Epidermal melanocyte (primary cell): ENCODE measurements at regions not wholly inside any gene's neighbourhood (a gene's known extent, or its start where the extent isn't known, plus 50 kb on each side); places are given as distances from the start of the nearest gene placed in this dataset.

ENCODE experiments used
- DNase-seq: peaks from one replicate; pipeline ENCODE4 v3.0.0; 2011; ENCODE audit warnings: low spot score; ENCODE audit not compliant: insufficient read length

DNA sequence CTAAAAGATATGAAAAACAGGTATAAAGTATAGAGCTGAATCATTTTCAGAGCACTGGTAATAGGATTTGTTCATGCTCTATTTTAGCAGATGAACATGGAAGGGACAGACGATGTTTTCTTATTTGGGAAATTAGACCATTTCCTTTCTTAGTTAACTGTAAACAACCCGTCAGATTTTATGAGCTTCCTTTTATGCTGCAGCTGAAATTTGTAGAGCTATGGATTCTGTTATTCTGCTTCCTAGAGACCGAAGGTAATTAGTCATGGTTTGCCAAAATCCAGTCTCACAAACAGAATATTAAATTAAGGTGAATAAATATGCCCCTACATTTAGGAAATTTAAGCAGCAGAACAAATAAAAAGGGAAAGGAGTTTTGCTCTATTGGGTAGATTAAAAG is 180.2 kb upstream of the SYT1 start:
- DNase-seq, result no peak

DNA sequence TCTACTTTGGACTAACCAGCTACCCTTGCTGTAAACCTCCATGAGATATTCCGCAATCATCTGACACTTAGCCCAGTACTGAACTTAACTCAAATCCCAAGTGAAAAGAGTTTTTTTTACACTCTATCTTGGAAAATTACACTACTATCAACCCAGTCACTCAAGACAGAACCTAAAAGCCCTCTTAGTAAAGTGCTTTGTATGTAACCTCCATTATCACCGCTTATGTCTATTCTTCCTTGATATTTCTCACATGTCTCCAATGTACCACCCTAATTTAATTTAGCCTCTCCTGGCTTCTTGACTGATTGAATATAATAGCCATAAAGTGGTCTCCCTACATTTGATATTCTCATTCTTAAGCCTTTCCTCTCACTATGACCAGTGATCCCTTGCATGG is 168.8 kb upstream of the SYT1 start:
- DNase-seq, result no peak

DNA sequence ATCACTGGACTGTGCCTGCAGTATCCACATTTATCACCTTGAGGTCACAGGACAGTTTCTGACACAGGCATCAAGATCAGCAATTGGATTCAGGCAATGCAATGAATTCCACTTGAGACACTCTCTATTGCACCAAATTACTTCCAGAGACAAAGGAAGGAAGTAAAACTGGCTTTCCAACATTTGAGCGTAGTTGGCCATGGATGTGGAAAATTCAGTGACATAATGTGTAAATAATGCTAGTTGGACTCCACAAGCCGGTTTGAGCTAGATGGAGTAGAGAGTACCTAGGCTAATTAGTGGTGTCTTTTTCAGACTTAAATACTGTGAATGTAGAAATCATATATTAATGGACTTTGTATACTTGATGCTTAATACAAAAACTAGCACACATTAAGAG is 168.3 kb upstream of the SYT1 start:
- DNase-seq, result no peak

DNA sequence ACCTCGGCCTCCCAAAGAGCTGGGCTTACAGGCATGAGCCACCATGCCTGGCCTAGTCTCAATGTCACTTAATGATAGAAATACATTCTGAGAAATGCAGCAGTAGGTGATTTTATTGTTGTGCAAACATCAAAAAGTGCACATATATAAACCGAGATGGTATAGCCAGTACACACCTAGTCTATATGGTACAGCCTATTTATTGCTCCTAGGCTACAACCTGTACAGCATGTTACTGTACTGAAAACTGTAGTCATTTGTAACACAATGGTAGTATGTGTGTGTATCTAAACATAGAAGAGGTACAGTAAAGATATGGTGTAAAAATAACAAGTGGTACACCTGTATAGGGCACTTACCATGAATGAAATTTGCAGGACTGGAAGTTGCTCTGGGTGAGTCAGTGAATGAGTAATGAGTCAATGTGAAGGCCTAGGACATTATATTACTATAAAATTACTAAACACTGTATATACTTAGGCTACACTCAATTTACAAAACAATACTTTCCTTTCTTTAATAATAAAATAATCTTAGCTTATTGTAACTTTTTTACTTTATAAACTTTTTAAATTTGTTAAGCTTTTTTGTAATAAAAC is 166.7 kb upstream of the SYT1 start:
- DNase-seq, result no peak

DNA sequence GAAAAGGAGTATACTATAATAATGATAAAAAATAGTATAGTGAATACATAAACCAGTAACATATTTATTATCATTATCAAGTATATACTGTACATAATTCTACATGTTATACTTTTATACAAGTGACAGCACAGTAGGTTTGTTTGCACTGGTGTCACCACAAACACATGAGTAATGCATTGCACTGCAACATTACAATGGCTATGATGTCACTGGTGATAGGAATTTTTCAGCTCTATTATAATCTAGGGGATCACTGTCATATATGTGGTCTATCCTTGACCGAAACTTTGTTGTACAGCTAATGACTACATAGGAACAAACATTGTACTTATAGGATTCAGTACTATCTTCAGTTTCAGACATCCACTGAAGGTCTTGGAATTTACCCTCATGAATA is 165.8 kb upstream of the SYT1 start:
- DNase-seq, result no peak

DNA sequence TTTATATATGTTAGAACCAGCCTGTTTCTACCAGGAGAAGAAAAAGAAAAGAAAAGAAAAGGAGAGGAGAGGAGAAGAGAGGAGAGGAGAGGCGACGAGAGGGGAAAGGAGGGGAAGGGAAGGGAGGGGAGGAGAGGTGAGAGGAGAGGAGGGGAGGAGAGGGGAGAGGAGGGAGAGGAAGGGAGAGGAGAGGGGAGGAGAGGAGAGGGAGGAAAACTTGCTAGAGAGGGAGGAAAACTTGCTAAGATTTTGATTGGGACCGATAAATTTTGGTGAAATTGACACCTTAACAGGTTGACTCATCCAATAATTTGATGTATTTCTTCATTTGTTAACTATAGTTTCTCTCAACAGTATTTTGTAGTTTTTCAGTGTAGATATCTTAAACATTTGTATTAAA is 164.0 kb upstream of the SYT1 start:
- DNase-seq, result no peak

DNA sequence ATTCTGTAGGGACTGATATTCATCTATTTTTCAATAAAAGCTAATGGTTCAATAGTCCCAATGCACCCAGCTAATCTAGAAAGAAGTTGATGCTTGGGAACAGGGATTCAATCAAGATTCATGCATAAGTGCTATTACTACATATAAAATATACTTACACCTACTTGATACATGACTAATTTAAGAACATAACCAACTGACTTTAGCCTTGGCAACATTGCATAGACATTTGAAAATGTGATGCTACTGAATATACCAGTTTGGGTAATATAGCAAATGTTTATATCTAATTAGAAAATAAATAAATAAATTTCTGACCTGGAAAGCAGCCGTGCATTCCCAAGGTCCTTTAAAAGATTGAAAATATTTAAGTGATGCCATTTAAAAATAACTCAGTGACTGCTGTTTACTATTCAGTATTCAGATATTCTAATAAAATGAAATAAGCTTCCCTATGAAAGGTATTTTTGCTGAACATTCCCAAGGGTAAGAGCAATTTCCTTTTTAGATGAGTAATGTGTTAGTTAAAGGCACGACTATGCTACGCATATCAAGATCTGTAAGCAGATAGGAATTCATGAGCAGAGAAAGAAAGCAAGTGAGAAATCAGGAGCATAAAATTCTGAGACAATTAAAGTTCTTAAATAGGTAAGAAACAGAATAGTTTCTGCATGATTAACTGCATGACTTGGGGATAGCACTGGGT is 160.6 kb upstream of the SYT1 start:
- DNase-seq, result no peak

DNA sequence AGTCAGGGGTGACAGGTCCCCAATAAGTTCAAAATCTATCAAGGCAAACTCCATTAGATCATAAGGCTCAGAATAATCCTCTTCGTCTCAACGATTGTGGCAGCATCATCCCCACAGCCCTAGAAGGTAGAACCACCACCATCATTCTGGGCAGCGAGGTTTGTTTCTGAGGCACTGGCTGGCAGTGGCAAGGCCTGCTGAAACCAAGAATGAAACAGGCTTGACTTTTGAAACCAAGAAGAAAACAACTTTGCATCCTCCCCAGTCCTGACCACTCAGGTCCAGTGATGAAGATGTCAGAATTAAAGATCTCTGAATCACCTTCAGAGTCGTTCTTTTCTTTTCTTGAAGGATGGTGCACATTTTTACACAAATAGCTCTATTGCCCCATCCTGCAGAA is 152.6 kb upstream of the SYT1 start:
- no peak for DNase-seq

DNA sequence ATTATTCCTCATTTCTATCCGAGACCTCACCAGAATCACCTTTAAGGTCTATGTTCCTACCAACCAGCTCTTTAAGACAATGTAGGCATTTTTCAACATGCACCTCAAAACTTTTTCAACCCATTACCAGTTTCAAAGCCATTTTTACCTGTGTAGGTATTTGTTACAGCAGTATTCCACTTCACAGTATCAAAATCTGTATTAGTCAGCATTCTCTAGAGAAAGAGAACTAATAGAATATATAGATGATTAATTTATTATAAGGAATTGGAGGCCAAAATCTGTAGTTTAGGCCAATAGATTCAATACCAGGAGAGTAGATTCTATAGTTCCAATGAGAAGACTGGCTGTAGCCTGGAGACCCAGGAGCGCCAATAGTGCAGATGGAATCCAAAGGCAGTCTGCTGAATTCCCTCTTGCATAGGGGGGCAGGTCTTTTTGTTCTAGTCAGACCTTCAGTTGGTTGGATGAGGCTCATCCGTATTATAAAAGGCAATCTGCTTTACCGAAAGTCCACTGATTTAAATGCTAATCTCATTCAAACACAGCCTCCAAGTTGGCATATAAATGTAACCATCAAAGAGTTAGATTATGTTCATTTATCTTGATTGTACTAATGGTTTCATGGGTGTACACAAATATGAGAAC is 151.6 kb upstream of the SYT1 start:
- DNase-seq, result no peak

DNA sequence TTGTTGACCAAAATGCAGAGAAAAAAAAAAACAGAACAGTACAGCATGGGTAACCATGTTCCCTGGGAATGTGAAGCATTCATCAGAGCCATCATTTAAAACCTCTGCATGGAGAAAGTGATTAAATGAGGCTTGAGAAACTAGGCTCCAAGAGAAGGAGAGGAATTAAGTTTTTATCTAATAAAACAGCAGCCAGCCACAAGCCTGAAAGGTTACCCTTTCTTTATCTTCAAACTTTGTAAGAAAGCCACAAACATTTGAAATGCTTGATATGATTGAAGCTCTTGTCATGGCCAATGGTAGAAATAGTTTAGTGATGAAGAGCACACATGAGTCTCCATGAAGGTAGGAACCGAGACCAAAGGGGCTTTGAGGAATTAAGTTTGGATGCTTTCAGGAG is 144.9 kb upstream of the SYT1 start:
- no peak for DNase-seq

DNA sequence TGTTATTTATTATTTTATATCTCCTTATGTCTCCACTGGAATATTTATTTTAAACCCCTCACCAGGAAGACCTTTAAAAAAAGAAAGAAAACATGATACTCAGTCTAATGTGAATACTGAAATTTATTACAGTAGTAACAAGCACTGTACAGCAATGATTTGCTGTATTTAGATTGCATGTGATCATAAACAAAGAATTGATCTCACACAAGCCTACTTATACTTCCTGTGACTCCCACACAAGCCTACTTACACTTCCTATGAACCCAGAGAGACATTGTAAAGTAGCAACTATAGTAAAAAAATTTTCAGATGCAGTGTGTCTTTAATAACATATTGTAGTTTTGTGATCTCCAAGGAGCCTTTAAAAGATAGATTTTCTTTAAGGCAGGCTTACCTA is 142.7 kb upstream of the SYT1 start:
- DNase-seq, result no peak

DNA sequence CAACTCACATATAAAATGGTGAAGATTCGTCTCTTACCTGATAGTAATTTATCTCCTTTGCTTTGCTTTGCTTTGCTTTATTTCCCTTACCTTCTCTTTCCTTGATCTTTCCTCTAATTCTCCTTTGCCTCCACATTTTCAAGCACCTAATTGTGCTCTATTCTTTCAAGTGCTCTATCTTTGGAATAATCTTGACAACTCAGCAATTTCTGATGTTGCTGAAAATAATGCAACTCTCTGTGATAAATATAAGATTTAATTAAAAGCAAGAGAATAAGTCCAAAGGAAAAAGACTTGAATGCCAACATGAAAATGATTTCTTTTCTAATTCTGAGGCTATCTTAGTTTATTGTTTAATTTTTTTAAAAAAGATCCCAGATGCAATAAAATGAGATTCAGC is 139.5 kb upstream of the SYT1 start:
- DNase-seq, result no peak

DNA sequence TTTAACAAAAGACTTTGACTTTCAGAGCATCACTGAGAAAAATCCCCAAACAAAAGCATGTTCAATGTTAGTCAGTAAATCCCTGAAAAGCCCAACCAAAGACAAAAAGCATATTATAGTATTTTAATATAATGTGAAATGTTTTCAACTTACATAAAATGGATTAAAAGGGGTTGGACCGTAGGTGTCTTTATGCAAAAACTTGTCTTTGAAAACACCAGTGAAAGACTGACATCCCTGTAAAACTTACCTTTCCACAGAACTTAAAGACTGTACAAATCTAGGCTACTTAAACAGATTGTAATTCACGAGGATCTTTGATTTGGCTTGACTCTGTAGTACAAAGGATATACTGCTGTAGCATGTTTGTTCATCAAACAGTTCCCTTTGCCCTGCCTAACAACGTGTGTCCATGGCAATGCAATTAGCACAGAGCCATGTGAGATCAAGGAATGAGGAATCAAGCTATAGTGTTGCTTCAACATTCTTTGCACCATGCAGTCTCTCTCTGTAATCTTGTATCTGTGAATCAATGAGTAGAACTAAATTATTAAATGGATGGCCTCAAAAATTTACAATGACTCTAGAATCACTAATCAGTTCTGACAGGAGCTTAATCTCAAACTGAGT is 138.5 kb upstream of the SYT1 start:
- DNase-seq, result no peak

DNA sequence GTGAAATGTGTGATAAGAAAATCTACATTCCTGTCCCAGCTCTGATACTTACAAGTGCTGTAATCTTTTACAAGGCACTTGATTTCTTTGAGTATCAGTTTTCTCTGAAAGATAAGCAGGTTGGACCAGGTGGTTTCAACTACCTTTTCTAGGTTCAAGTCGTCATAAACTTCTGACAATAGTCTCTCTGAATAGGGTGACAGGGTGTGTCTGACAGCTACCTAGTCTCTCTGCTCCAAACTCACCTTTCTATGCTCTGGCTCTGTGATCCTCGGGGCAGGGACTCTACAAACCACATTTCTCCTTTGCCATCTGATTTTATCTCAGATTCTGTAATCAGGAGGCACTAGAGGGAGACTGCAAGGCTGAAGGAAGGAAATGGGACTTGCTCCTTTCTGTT is 137.7 kb upstream of the SYT1 start:
- DNase-seq, result no peak

DNA sequence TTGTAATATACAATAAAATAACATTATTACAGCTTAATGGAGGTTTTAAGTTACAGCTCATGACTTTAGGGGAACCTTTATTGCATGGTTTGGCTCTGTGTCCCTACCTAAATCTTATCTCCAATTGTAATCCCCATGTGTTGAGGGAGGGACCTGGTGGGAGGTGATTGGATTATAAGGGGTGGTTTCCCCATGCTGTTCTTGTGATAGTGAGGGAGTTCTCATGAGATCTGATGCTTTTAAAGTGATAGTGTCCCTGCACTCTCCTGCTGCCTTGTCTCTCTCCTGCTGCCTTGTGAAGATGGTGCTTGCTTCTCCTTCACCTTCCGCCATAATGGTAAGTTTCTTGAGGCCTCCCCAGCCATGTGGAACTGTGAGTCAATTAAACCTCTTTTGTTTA is 132.1 kb upstream of the SYT1 start:
- DNase-seq, result no peak

DNA sequence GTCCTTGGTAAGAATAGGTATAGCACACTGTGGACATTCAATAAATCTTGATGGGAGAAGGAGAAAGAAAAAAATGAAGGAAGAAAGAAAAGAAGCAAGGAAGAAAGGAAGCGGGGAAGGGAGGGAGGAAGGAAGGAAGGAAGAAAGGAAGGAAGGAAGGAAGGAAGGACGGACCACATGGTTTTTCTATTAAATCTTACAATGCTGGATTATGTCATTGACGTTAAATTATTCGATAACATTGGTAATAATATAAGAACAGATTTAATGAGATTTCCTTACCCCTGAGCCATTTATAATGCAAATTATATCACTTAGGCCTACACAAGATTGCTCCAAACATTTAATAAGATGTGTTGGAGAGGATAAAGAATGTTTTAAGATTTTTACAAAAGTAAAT is 124.9 kb upstream of the SYT1 start:
- no peak for DNase-seq

DNA sequence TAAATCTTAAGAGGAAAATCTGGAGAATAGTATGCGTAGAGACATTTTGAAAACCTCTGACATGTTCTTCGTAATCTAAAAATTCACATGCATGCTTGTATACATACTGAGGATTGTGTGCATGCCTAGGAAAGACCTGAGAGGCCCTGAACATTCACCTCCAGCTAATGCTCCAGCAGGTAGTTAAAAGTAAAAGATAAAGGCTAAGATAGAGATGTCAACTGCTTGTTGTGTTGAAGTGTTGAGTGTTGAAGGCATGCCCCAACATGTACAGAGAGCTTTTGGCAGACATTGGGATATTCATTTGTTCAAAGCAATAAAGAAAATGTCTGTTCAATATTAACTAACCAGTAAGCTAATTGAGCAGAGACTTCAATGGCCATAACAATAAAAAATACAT is 118.6 kb upstream of the SYT1 start:
- DNase-seq, result no peak

DNA sequence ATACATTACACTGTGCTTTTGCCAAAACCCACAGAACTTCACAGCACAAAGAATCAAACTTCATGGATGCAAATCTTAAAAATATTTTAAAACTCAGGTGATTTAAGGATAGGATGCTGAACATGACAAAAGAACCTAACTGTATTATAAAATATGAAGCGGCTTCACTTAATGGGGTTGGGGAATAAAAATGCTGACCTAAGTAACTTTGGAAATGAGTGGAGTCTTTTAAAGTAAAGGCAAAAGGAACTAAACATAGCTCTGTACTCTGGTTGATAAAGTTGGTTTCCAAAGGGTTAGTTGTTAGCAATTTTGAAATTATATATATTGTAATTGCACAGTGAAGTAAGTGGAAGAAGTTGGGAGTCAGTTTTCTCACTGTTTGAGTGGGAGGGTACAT is 111.5 kb upstream of the SYT1 start:
- no peak for DNase-seq

DNA sequence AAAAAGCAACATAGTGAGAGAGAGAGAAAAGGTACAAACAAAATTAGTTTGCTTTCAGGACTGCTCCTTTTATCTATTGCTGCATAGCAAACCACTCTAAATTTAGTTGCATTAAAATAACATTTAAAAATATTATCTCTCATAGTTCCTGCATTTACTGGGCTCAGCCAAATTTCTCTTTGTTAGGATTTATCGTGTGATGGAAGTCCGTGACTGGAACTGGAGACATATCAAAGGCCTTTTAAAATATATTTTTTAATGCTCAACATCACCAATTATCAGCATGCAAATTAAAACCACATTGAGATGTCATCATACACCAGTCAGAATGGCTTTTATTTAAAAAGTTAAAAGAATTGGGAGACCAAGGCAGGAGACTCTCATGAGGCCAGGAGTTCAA is 107.6 kb upstream of the SYT1 start:
- DNase-seq, result no peak

DNA sequence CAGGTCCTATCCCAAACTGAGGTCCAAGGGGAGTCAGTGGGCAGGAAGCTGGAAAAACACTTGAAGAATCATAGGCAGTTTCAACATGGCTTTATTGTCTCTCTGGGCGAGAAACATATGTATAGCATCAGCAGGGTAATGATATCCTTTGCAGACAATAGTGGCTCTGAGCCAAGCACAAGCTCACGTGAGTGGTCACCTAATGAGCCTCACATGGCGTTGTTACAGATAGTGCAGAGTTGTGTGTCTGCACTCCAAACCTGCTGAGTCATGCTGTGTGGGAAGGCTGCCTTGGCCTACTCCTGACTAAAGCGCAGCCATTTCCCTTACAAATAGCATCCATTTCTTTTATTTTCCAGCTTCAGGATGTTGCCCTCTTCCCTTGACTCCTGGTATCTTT is 105.2 kb upstream of the SYT1 start:
- no peak for DNase-seq

DNA sequence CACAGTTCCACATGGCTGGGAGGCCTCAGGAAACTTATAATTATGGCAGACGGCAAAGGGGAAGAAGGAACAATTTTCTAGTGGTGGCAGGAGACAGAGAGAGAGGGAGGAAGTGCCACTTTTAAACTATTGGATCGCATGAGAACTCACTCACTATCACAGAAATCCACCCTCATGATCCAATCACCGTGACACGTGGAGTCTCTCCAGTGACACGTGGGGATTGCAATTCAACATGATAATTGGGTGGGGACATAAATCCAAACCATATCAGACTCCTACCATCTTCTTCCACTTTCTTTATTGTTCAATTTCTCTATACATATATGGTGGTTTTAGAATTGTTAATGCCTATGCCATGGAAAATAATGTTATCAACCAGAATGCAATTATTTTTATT is 103.7 kb upstream of the SYT1 start:
- no peak for DNase-seq

DNA sequence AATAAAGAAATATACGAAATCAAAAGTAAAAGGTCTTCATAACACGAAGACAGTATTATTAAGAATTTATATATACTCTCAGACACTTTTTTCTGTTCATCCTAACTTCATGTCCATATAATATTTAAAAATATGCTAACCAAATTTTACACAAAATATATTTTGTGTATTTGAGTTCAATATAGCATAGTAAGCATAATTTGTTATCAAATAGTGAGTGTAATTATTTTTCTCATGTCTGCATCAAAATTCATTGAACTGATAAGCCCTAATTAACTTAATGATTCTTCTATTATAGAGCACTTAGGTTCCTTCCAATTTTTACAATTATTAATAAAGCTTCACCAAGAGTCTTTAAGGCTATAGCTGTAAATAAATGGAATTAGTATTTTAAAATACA is 99.7 kb upstream of the SYT1 start:
- no peak for DNase-seq
